ENCODE measurements at regions not wholly inside any gene's neighbourhood (a gene's known extent, or its start where the extent isn't known, plus 50 kb on each side); places are given as distances from the start of the nearest gene placed in this dataset.

- TF ChIP-seq CTCF (conservative IDR thresholded peaks at IDR 0.05; ENCODE audit: low read depth, low read length) (no peak), EZH2 (IDR thresholded peaks at IDR 0.05; ENCODE audit: borderline replicate concordance, low read depth, low read length, poor library complexity, severe bottlenecking) (no peak)
Observed at GRCh38 chr13:67369895-67370660, 139.9 kb upstream of the PCDH9 start.

All from A673 (cell line).